Activated T-helper 2 cell treated with anti-CD3 and anti-CD28 coated beads, Interferon-gamma antibody, Interleukin-2, Interleukin-4, amounts not matched to agents 10 μg/mL and 5 μg/mL and 100 μg/mL, durations not matched to agents 14 hours and 24 hours and 36 hours (primary cell): ENCODE measurements at regions not wholly inside any gene's neighbourhood (a gene's known extent, or its start where the extent isn't known, plus 50 kb on each side); places are given as distances from the start of the nearest gene placed in this dataset.

ENCODE experiments used
- DNase-seq: peaks from one replicate; pipeline ENCODE4 v3.0.0; 2021; ENCODE audit warnings: low spot score
- H3K27ac Mint-ChIP-seq: one replicate; pipeline ENCODE4 v1.8.0; 2021; ENCODE audit warnings: mixed read lengths
- H3K27me3 Mint-ChIP-seq: one replicate; pipeline ENCODE4 v1.8.0; 2021; ENCODE audit warnings: low read depth, mixed read lengths
- H3K36me3 Mint-ChIP-seq: one replicate; pipeline ENCODE4 v1.8.0; 2021; ENCODE audit warnings: low read depth, mixed read lengths
- H3K4me1 Mint-ChIP-seq: one replicate; pipeline ENCODE4 v1.8.0; 2021; ENCODE audit warnings: low read depth, mixed read lengths
- H3K4me3 Mint-ChIP-seq: one replicate; pipeline ENCODE4 v1.8.0; 2021; ENCODE audit warnings: low read depth, mild to moderate bottlenecking, moderate library complexity, mixed read lengths
- H3K9me3 Mint-ChIP-seq: one replicate; pipeline ENCODE4 v1.8.0; 2021; ENCODE audit warnings: mixed read lengths
- intact Hi-C: fragments of 100-400 bp; cut with micrococcal nuclease; formaldehyde crosslinking; loops from one replicate; pipeline ENCODE4 v1.15.1; 2023

DNA sequence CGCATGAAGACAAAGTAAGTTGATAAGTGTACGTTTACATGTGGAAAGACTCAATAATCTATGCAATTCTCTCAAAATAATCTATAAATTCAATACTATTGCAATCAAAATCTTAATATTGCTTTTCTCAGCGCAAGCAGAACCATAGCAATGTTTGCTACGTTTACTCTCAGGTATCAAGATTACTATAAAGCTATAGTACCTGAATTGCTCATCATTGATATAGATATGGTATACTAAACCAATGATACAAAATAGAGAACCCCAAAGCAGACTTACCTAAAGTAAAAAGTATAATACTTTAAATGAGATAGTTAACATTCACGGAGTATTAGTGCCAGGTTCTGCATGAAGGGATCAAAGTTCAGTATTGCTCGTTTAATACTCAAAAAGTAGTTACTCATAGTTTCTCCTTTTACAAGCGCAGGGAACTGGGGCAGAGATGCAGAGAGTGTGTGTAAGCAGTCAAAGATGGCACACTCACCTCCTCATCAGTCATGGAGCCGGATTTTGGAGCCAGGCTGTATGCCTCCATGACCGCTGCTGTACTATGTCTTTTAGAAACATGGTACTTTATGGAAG lies 391.0 kb upstream of the ID2 start:
- Mint-ChIP-seq H3K4me3 (no peak overlapping the region), H3K9me3 (peaks cover 27% of the 10 kb centered on the region), H3K4me1 (peaks cover 25% of the 10 kb centered on the region), H3K36me3 (peaks cover 23% of the 10 kb centered on the region), H3K27me3 (peaks cover 15% of the 10 kb centered on the region), H3K27ac (no peak overlapping the region)
- DNase-seq: no peak
- intact Hi-C loops: no loop called here

GRCh38 chr2:8296306-8296705 lies 385.6 kb upstream of the ID2 start:
- H3K27ac Mint-ChIP-seq: peak overlapping the region; percentile 1
- DNase-seq: no peak
- H3K27me3 Mint-ChIP-seq: peaks cover 13% of the 10 kb centered on the region
- intact Hi-C loops: no loop called here
- H3K4me1 Mint-ChIP-seq: peaks cover 51% of the 10 kb centered on the region
- H3K36me3 Mint-ChIP-seq: peaks cover 31% of the 10 kb centered on the region
- H3K4me3 Mint-ChIP-seq: no peak overlapping the region
- H3K9me3 Mint-ChIP-seq: peaks cover 15% of the 10 kb centered on the region

DNA sequence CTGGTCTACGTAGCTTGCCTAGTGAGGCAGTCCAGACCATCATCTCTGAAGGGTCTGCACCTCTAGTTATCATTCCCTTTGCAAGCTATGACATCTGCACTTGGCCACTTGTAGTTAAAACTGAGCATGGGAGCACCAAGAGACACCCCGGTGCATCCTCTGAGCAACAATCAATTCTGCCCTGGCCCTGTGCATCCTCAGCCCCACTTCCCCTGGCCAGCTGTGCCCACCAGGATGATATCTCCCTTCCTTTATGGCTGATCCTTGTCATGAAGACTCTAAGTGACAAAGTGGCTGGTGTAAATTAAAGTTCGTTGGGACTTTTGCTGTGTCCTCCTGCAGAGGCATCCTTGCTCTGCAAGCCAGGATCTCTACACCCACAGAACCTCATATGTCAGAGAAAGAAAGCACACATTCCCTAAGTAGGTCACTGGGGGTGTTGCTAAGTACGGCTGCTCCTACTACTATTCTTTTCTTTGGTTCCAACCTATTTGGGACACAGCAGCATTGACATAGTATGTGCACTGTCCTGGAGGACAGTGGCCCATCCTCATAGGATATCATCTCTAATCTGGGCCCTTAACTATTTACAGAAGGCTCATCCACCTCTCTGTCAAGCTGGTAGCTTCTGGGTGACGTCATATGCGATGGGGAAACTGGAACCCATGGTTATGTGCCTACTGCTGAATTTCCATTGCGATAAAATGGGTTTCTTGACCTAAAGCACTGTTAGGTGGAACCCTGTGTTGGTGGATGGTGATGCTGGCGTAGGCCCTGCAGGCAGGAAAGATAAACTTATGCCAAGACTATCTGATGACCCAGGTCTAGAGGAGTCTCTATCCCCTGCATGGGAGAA lies 384.3 kb upstream of the ID2 start:
- Mint-ChIP-seq H3K4me3 (no peak overlapping the region), H3K4me1 (peaks cover 58% of the 10 kb centered on the region), H3K27ac (no peak overlapping the region), H3K36me3 (peaks cover 33% of the 10 kb centered on the region), H3K27me3 (peaks cover 10% of the 10 kb centered on the region), H3K9me3 (peaks cover 17% of the 10 kb centered on the region)
- DNase-seq: no peak
- intact Hi-C loops: no loop called here

- Mint-ChIP-seq H3K9me3 (peaks cover 21% of the 10 kb centered on the region), H3K4me3 (no peak overlapping the region), H3K4me1 (peaks cover 69% of the 10 kb centered on the region), H3K27me3 (peaks cover 7% of the 10 kb centered on the region), H3K36me3 (peaks cover 38% of the 10 kb centered on the region), H3K27ac (no peak overlapping the region)
- intact Hi-C loops: no loop called here
- no peak for DNase-seq
Observed at GRCh38 chr2:8298783-8299182, 383.1 kb upstream of the ID2 start.

DNA sequence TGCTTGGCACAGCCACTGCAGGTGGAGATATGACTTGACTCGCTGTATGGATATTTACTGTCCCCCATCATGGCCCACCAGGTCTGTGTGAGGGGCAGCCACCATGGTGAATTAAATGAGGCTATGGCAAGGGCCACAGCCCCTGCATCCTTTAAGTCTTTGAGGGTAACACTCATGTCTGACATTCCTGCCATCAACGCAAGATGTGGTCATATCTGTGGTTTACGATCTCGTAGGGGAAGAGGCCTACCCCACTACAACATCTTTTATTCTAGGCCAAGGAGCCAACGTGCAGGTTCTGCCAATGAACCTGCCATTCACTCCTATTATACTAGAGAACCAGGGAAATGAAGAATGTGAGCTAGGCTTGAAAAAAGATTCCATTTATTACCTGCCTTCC lies 381.6 kb upstream of the ID2 start:
- Mint-ChIP-seq H3K27ac (no peak overlapping the region), H3K36me3 (peaks cover 38% of the 10 kb centered on the region)
- DNase-seq: no peak

GRCh38 chr2:8300905-8301304 lies 381.0 kb upstream of the ID2 start:
- peaks cover 38% of the 10 kb centered on the region for H3K36me3 Mint-ChIP-seq
- peaks cover 2% of the 10 kb centered on the region for H3K27me3 Mint-ChIP-seq
- no peak overlapping the region for H3K4me3 Mint-ChIP-seq
- H3K4me1 Mint-ChIP-seq: peaks cover 86% of the 10 kb centered on the region
- H3K9me3 Mint-ChIP-seq: peaks cover 21% of the 10 kb centered on the region
- H3K27ac Mint-ChIP-seq: no peak overlapping the region
- intact Hi-C loops: loop anchor here (5.0 to 10.0 kb wide), 5 partner anchors 64 to 866 kb away; no protein-coding TSS in a partner anchor
- no peak for DNase-seq

More for the DNA sequence above, 381.6 kb upstream of the ID2 start:
- Mint-ChIP-seq H3K27me3 (peaks cover 2% of the 10 kb centered on the region), H3K9me3 (peaks cover 21% of the 10 kb centered on the region), H3K4me1 (peaks cover 83% of the 10 kb centered on the region), H3K4me3 (no peak overlapping the region)
- intact Hi-C loops: loop anchor here (5.0 to 10.0 kb wide), 5 partner anchors 63 to 865 kb away; no protein-coding TSS in a partner anchor

GRCh38 chr2:8303322-8303832 lies 378.5 kb upstream of the ID2 start:
- intact Hi-C loops: loop anchor here (1.0 to 10.0 kb wide), 10 partner anchors 66 to 869 kb away; no protein-coding TSS in a partner anchor
- Mint-ChIP-seq H3K27me3 (no peaks in the 10 kb centered on the region), H3K36me3 (peaks cover 27% of the 10 kb centered on the region), H3K9me3 (peaks cover 18% of the 10 kb centered on the region), H3K4me1 (peaks cover 81% of the 10 kb centered on the region), H3K4me3 (peak overlapping the region; percentile 49), H3K27ac (peak overlapping the region; percentile 47)
- DNase-seq: peak; percentile 82

- H3K4me3 Mint-ChIP-seq: no peak overlapping the region
- H3K36me3 Mint-ChIP-seq: peaks cover 24% of the 10 kb centered on the region
- H3K27ac Mint-ChIP-seq: no peak overlapping the region
Observed at GRCh38 chr2:8304821-8305766, 376.8 kb upstream of the ID2 start.

GRCh38 chr2:8306530-8307351 lies 375.1 kb upstream of the ID2 start:
- no peak overlapping the region for H3K4me3 Mint-ChIP-seq
- peaks cover 9% of the 10 kb centered on the region for H3K9me3 Mint-ChIP-seq
- H3K27me3 Mint-ChIP-seq: no peaks in the 10 kb centered on the region
- intact Hi-C loops: loop anchor here (5.0 to 10.0 kb wide), 3 partner anchors 374 to 872 kb away; no protein-coding TSS in a partner anchor
- H3K36me3 Mint-ChIP-seq: peaks cover 14% of the 10 kb centered on the region
- no peak overlapping the region for H3K27ac Mint-ChIP-seq
- DNase-seq: no peak
- peaks cover 86% of the 10 kb centered on the region for H3K4me1 Mint-ChIP-seq

More at GRCh38 chr2:8304821-8305766, 376.8 kb upstream of the ID2 start:
- Mint-ChIP-seq H3K4me1 (peaks cover 88% of the 10 kb centered on the region), H3K9me3 (peaks cover 18% of the 10 kb centered on the region), H3K27me3 (no peaks in the 10 kb centered on the region)
- no peak for DNase-seq
- intact Hi-C loops: loop anchor here (5.0 to 10.0 kb wide), 6 partner anchors 68 to 870 kb away; no protein-coding TSS in a partner anchor

DNA sequence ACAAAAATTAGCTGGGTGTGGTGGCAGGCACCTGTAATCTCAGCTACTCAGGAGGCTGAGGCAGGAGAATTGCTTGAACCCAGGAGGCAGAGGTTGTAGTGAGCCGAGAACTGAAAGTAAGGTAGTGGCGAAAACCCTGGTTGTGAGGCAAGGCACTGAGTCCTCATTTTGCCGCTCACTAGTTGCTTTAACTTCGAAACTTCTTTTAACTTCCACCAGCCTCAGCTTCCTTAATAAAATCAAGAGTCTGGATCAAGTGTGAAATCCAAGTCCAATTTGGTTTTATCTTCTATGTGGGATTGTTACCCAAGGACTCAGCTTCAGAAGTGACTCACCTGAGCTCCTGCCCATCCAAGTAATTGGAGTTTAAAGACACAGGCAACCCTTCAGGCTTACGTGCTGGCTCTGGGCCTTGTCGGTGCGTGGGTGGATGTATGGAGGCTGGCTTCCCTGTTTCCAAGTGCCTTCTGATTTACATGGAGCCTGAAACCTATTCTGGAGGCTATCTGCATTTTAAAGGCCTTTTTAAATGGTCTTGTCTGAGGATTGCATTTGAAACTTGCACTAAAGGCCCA lies 374.2 kb upstream of the ID2 start:
- H3K27ac Mint-ChIP-seq: no peak overlapping the region
- H3K9me3 Mint-ChIP-seq: peaks cover 6% of the 10 kb centered on the region
- H3K27me3 Mint-ChIP-seq: no peaks in the 10 kb centered on the region
- H3K4me3 Mint-ChIP-seq: no peak overlapping the region
- intact Hi-C loops: loop anchor here (5.0 to 10.0 kb wide), 3 partner anchors 375 to 873 kb away; no protein-coding TSS in a partner anchor
- peaks cover 11% of the 10 kb centered on the region for H3K36me3 Mint-ChIP-seq
- peaks cover 86% of the 10 kb centered on the region for H3K4me1 Mint-ChIP-seq
- no peak for DNase-seq

DNA sequence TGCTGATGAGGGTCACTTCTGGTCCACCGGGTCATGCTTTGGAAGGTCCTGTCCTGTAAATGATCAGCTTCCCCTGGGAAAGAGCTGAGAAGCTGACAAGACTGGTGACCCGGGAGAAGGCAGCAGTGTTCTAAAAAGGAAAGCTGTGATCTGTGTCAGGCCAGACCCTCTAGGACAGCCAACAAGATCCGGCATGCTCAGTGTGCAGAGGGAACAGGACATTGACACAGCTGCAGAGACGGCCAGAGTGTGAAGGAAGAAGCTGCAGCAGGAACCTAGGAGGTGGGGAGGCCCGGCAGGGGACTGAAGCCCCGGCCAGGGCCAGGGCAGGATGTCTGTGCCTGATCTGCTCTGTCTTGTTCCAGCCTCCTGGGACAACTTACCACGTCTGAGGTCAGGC lies 372.7 kb upstream of the ID2 start:
- peaks cover 7% of the 10 kb centered on the region for H3K36me3 Mint-ChIP-seq
- H3K4me3 Mint-ChIP-seq: no peak overlapping the region
- H3K4me1 Mint-ChIP-seq: peaks cover 86% of the 10 kb centered on the region
- DNase-seq: no peak
- intact Hi-C loops: loop anchor here (5.0 to 10.0 kb wide), 3 partner anchors 377 to 874 kb away; no protein-coding TSS in a partner anchor
- H3K9me3 Mint-ChIP-seq: no peaks in the 10 kb centered on the region
- no peak overlapping the region for H3K27ac Mint-ChIP-seq
- no peaks in the 10 kb centered on the region for H3K27me3 Mint-ChIP-seq
